ENCODE measurements at regions not wholly inside any gene's neighbourhood (a gene's known extent, or its start where the extent isn't known, plus 50 kb on each side); places are given as distances from the start of the nearest gene placed in this dataset.
"Not testable (repeated sequence)": the region's sequence is repeated elsewhere in the genome, so short reads cannot be mapped to it uniquely, and the experiment has no call there.

DNA sequence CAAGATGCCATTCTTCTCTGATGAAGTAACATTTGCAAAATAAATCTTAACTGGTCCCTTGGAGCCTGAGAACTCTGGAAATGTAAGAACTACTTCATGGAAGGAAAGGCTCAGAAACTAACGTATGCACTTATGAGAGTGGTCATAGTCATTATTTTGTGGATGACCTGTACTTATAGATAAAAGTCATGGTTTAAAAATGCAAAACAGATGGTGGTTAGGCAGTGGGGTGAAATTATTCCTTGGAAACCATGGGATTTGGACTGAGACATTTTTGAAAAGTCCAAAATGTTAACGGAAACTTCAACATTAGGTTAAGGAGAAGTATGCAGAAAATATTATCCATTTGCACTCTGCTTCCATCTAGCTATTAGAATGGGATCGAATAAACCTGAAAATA lies 223.0 kb downstream of the ICOS start:
- no peak for DNase-seq
- Histone ChIP-seq H3K4me1 (no peaks in the 10 kb centered on the region), H3K9me3 (replicated peaks) (peaks cover 2% of the 10 kb centered on the region; the same call in 1 of the 2 replicates), H3K27me3 (no peaks in the 10 kb centered on the region), H3K4me3 (no peak overlapping the region), H3K27ac (no peak overlapping the region), H3K36me3 (no peaks in the 10 kb centered on the region)

DNA sequence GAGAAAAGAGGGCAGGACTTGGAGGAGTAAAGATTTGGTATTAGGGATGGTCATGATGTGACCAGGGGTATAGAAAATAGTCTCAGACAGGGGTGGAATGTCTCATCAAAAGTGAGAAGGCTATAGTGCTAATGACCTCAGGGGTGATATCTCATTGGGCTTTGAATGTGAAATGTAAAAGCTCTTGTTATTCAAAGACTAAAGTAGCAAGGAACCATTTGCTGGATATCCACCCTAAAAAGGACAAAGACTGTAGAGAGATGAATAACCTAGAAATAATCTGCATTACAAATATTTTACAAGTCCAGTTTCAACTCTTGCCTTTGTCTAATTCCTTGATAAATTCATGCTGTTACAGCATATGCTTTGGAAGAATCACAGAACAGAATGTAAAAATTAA lies 224.4 kb downstream of the ICOS start:
- Histone ChIP-seq H3K4me1 (no peaks in the 10 kb centered on the region), H3K36me3 (no peaks in the 10 kb centered on the region)

DNA sequence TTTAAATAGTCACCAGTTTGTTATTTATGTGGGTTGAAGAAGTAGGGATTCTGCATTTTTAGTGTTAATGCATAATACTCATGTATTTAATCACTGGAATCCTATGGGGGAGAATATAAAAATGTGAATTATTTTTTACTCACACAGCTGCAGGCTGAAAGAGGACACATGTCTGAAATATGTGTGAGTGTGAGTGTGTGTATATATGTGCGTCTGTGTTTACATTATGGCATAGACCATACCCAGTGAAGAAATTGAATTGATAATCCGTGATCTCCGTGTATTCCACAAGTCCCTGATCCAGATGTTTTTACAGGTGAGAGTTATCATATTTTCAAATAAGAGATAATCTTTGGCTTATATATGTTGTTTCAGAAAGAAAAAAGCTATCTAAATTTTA lies 225.3 kb downstream of the ICOS start:
- Histone ChIP-seq H3K4me1 (no peaks in the 10 kb centered on the region), H3K27me3 (no peaks in the 10 kb centered on the region), H3K27ac (no peak overlapping the region), H3K9me3 (replicated peaks) (peaks cover 2% of the 10 kb centered on the region; the same call in 1 of the 2 replicates), H3K36me3 (no peaks in the 10 kb centered on the region), H3K4me3 (no peak overlapping the region)
- DNase-seq, result no peak

More for the DNA sequence above, 224.4 kb downstream of the ICOS start:
- Histone ChIP-seq H3K27me3 (no peaks in the 10 kb centered on the region), H3K9me3 (replicated peaks) (peaks cover 2% of the 10 kb centered on the region; the same call in 1 of the 2 replicates), H3K27ac (no peak overlapping the region), H3K4me3 (no peak overlapping the region)
- DNase-seq, result no peak

DNA sequence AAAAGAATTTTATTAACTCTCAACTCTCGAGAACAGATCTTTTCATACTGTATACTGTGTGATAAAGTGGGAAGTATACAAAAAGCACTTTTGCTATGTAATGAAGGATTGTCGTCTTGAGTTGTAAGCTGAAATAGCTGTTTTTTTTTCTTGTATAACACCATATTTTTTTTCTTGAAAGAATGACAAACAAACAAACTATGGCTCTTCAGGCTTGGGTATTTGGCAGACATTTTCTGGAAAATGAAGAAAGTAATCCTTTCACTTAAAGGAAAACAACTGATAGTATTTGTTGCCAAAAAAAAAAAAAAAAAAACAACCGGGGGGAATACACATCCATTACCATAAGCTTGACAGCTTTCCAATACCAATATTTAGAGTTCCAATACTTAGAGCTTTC lies 230.4 kb downstream of the ICOS start:
- H3K9me3 ChIP-seq (replicated peaks), result 0 out of 2 replicates have a peak, but pooled peaks cover under 1% of the 10 kb centered on the region
- H3K4me1 ChIP-seq, result no peaks in the 10 kb centered on the region
- H3K4me3 ChIP-seq, result no peak overlapping the region

GRCh38 chr2:204167670-204168069 lies 231.1 kb downstream of the ICOS start:
- not testable (repeated sequence) for H3K4me1 ChIP-seq

More for the DNA sequence above, 230.4 kb downstream of the ICOS start:
- no peaks in the 10 kb centered on the region for H3K27me3 ChIP-seq
- no peaks in the 10 kb centered on the region for H3K36me3 ChIP-seq
- DNase-seq, result no peak
- H3K27ac ChIP-seq, result no peak overlapping the region

GRCh38 chr2:204170411-204170810 lies 233.8 kb downstream of the ICOS start:
- Histone ChIP-seq H3K4me3 (no peak overlapping the region), H3K9me3 (replicated peaks) (no peaks in the 10 kb centered on the region), H3K27me3 (no peaks in the 10 kb centered on the region), H3K27ac (no peak overlapping the region), H3K4me1 (no peaks in the 10 kb centered on the region), H3K36me3 (no peaks in the 10 kb centered on the region)
- peak in 1 of 2 experiments; percentile 19 for DNase-seq

More at GRCh38 chr2:204167670-204168069, 231.1 kb downstream of the ICOS start:
- H3K4me3 ChIP-seq; H3K27ac ChIP-seq; DNase-seq; H3K9me3 ChIP-seq (replicated peaks); H3K27me3 ChIP-seq; H3K36me3 ChIP-seq: not testable (repeated sequence)

DNA sequence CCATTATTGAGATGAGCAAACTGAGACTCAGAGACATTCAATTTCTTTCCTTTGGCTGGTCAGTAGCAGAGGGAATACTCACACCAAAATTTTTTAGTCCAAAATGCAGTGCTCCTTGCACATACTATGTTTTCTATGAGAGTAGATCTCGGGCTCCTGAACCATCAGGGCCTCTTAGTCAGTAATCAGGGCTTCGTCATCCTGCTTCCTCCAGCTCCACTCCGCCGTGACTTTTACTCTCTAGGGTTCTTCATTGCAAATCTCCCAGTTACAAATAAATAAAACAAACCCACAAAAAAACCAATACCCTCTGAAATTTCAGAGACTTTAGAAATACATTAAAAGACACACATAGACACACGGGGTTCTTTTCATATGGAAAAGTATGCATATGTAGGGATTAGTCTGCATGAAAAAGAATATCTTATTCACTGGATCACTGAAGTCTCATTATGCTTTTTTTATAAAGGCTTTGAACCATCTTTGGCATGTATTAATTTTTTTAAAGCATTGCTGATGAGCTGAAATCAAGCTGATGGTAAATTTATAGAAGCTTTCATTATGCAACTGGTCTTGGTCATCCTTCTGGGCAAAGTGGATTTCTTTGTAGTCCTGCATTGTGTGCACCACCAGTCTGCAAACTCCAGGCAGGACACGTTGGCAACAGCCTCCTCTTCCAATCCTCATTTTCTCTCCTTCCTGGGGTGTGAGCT lies 235.0 kb downstream of the ICOS start:
- Histone ChIP-seq H3K27ac (no peak overlapping the region), H3K9me3 (replicated peaks) (no peaks in the 10 kb centered on the region), H3K27me3 (no peaks in the 10 kb centered on the region), H3K4me3 (no peak overlapping the region), H3K4me1 (no peaks in the 10 kb centered on the region), H3K36me3 (no peaks in the 10 kb centered on the region)
- DNase-seq, result no peak

DNA sequence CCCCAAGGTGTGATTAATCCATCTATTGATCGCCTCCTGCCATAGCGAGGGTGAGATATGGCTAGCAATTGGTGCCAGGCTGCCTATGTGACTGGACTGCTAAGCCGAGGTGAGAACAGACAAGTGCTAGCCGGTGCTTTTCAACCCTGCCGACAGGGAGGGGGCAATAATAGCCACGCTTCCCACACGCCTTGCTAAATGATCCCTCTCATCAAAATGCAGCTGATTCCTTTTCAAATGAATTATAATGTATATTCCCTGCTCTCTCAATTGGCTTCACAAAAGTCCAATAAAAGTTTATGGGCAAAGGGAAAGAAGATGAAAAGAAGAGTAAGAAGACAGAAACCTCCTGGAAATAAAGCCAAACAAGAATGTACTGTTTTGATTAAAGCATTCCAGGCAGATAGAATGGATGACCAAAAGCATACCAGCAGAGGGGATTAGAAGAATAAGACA lies 235.6 kb downstream of the ICOS start:
- no peaks in the 10 kb centered on the region for H3K4me1 ChIP-seq
- no peaks in the 10 kb centered on the region for H3K36me3 ChIP-seq
- H3K4me3 ChIP-seq, result no peak overlapping the region
- no peaks in the 10 kb centered on the region for H3K27me3 ChIP-seq
- DNase-seq, result no peak
- no peak overlapping the region for H3K27ac ChIP-seq
- H3K9me3 ChIP-seq (replicated peaks), result no peaks in the 10 kb centered on the region

DNA sequence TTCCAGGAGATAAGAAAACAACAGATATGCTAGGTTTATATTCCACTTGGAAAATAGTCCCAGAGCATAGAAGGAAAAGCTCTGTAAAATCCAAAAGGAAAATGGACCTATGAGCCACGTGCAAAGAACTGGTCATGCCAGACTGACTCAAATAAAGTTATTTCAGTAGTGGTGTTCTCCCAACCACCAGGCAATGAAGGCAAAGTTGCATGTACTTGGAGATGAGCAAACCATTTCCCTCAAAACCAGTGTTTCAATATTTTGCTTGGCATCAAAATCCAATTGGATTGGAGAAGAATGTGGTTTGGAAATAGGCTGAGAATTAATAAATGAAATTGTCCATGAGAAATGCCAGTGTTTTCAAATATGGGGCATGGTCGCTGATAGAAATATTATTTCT lies 237.5 kb downstream of the ICOS start:
- no peaks in the 10 kb centered on the region for H3K27me3 ChIP-seq
- DNase-seq, result no peak
- no peaks in the 10 kb centered on the region for H3K36me3 ChIP-seq
- no peaks in the 10 kb centered on the region for H3K9me3 ChIP-seq (replicated peaks)
- no peak overlapping the region for H3K4me3 ChIP-seq
- no peaks in the 10 kb centered on the region for H3K4me1 ChIP-seq
- H3K27ac ChIP-seq, result no peak overlapping the region

DNA sequence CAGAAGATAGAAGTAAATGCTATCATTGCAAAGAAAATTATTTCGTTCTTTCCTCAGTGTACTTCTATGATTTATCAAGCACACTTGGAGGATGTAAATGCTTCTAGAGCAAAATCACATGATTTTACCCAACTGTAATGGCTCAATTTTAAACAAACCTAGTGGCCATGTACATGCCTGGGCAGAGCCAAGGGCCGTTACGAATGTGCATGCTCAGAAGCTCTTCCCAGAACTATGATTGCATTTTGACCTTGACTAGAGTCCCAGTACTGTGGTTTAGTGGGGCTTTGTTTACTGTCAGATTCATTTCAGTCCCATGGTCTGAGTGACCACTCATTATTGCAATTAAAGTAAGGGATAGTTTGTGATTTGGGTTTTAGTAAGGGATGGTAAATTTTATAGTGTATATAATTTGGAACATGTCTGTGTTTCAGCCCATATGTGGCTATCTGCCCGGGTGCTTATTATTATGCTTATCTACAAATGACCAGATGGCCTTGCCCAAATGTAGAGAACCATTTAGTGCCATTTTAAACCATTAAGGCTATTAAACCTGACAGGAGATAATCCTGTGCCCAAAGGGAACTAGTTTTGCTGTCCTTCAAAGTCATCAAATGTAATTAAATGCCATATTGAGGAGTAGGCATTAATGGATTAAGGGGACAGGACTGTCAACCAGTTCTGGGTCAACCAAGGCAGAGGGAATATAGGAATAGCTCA lies 239.1 kb downstream of the ICOS start:
- Histone ChIP-seq H3K4me1 (0 out of 2 replicates have a peak, but pooled peaks cover 4% of the 10 kb centered on the region), H3K4me3 (no peak overlapping the region), H3K27me3 (no peaks in the 10 kb centered on the region), H3K9me3 (replicated peaks) (no peaks in the 10 kb centered on the region), H3K36me3 (no peaks in the 10 kb centered on the region), H3K27ac (no peak overlapping the region)
- DNase-seq, result no peak

GRCh38 chr2:204176306-204176705 lies 239.7 kb downstream of the ICOS start:
- H3K36me3 ChIP-seq, result no peaks in the 10 kb centered on the region
- no peaks in the 10 kb centered on the region for H3K9me3 ChIP-seq (replicated peaks)
- peaks cover 9% of the 10 kb centered on the region; the same call in 1 of the 2 replicates for H3K4me1 ChIP-seq
- H3K27me3 ChIP-seq, result no peaks in the 10 kb centered on the region
- DNase-seq, result no peak
- no peak overlapping the region for H3K4me3 ChIP-seq
- H3K27ac ChIP-seq, result no peak overlapping the region

DNA sequence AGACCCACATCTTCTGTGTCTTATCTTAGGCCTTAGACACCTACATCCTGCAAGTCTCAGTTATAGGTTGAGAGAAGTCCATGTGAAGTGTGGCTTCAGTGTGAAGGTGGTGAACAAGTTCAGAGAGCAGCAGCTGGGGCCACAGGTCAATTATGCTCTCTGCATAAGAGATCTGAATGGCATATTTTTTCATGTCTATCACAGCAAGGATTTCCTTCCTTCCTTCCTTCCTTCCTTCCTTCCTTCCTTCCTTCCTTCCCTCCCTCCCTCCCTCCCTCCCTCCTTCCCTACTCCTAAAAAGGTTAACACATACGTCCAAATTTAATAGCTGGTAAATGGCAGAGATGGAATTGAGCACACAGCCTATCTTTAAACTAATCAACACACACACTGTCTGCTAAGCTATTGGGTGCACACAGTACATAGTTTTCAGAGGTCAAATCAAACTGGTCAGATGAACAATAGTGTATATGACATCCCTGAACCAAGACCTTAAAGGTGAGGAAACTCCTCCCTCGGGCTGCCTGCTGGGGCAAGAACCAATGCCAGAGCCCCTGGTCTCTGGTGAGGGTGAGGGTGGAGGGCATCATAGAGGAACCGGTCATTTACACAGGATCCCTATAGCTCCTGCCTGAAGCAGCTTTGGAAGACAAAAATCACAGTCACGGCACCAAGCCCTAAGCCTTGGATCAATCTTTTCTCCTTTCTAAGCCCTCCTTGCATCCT lies 240.9 kb downstream of the ICOS start:
- H3K36me3 ChIP-seq, result no peaks in the 10 kb centered on the region
- H3K27me3 ChIP-seq, result no peaks in the 10 kb centered on the region
- no peak overlapping the region for H3K27ac ChIP-seq
- no peak overlapping the region for H3K4me3 ChIP-seq
- no peak for DNase-seq
- H3K9me3 ChIP-seq (replicated peaks), result no peaks in the 10 kb centered on the region
- H3K4me1 ChIP-seq, result peaks cover 9% of the 10 kb centered on the region; the same call in 1 of the 2 replicates

- Histone ChIP-seq H3K27me3 (no peaks in the 10 kb centered on the region), H3K27ac (no peak overlapping the region), H3K4me3 (no peak overlapping the region), H3K9me3 (replicated peaks) (no peaks in the 10 kb centered on the region), H3K4me1 (peaks cover 9% of the 10 kb centered on the region; the same call in 1 of the 2 replicates), H3K36me3 (no peaks in the 10 kb centered on the region)
- peak; percentile 11 to 45 for DNase-seq
Measured at GRCh38 chr2:204177977-204178522, 241.5 kb downstream of the ICOS start.

GRCh38 chr2:204180649-204181048 lies 244.1 kb downstream of the ICOS start:
- Histone ChIP-seq H3K27ac (no peak overlapping the region), H3K36me3 (no peaks in the 10 kb centered on the region), H3K4me3 (no peak overlapping the region), H3K4me1 (peaks cover 9% of the 10 kb centered on the region; the same call in 1 of the 2 replicates), H3K27me3 (no peaks in the 10 kb centered on the region), H3K9me3 (replicated peaks) (no peaks in the 10 kb centered on the region)
- DNase-seq, result peak; percentile 61 to 73

Measured in SJCRH30 (cell line).